ENCODE measurements at regions not wholly inside any gene's neighbourhood (a gene's known extent, or its start where the extent isn't known, plus 50 kb on each side); places are given as distances from the start of the nearest gene placed in this dataset.

DNA sequence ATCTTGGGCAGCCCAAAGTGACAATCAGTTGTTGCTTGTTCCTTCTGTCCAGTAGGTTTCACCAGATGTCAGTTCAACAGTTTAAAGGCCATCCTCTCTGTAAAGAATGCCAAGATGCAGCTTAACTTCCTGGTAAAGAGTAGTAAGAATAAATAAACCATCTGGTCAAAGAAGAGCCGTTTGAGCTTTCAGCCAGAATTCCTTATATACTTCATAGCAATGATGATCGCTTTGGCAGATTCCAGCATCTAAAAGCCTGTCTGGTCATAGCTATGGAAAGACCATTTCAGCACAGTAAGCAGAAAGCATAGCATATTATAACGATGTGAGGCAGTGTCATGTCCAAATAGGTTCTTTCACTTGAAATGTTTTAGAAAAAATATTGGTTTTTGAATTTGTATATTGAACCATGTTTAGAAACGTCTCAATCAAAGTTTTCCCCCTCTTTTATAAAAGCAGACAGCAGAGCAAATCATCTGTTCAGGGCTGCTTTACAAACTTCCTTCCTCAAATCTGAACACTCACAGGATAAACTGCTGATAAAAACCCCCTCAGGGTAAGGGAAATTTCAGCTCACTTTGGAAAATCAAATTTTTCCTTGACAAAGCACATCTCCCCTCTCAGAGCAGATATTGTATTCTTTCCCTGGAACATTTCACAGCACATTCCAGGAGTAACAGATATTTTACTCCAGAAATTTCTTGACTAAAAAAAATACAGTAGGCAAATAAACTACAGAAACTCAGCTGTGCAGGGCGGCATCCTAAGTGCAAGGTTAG, 184.1 kb downstream of the NOC3L start:
- ATAC-seq = no peak
- CTCF ChIA-PET (ENCODE audit: low intra/inter-chr PET ratio, low total read pairs) = no interaction called here
- in situ Hi-C loops (cut with HindIII; ENCODE audit: extremely low pct_ligation_motif_present, low pct_unique_long_range_greater_than_20kb) = no loop called here
- POLR2A ChIA-PET = no interaction called here
- no peak overlapping the region for H3K27ac ChIP-seq (ENCODE audit: extremely low read length, insufficient read depth, low read length)
- TF ChIP-seq ZBTB38 (CRISPR knock-in tag; IDR thresholded peaks at IDR 0.05) (no peak), MIER2 (CRISPR knock-in tag; IDR thresholded peaks at IDR 0.05) (no peak), NAIF1 (CRISPR knock-in tag; IDR thresholded peaks at IDR 0.05; ENCODE audit: borderline replicate concordance) (no peak), MTF2 (CRISPR knock-in tag; IDR thresholded peaks at IDR 0.05; ENCODE audit: borderline replicate concordance) (no peak), NCOA5 (CRISPR knock-in tag; IDR thresholded peaks at IDR 0.05) (no peak), ZC3H4 (CRISPR knock-in tag; IDR thresholded peaks at IDR 0.05; ENCODE audit: borderline replicate concordance) (no peak), STAG1 (CRISPR knock-in tag; IDR thresholded peaks at IDR 0.05) (no peak)
- TF ChIP-seq, protein P1, sequence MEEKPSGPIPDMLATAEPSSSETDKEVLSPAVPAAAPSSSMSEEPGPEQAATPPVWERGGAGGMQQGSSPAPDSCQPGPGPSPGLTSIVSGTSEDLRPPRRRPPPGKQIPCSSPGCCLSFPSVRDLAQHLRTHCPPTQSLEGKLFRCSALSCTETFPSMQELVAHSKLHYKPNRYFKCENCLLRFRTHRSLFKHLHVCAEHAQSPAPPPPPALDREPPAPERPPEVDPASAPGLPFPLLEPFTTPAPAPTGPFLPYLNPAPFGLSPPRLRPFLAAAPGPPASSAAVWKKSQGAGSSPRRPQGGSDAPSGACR (CRISPR knock-in tag; IDR thresholded peaks at IDR 0.05) = no peak
- TF ChIP-seq, protein P2, sequence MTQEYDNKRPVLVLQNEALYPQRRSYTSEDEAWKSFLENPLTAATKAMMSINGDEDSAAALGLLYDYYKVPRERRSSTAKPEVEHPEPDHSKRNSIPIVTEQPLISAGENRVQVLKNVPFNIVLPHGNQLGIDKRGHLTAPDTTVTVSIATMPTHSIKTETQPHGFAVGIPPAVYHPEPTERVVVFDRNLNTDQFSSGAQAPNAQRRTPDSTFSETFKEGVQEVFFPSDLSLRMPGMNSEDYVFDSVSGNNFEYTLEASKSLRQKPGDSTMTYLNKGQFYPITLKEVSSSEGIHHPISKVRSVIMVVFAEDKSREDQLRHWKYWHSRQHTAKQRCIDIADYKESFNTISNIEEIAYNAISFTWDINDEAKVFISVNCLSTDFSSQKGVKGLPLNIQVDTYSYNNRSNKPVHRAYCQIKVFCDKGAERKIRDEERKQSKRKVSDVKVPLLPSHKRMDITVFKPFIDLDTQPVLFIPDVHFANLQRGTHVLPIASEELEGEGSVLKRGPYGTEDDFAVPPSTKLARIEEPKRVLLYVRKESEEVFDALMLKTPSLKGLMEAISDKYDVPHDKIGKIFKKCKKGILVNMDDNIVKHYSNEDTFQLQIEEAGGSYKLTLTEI (CRISPR knock-in tag; conservative IDR thresholded peaks at IDR 0.05) = no peak
- H2AFZ ChIP-seq (ENCODE audit: low read length) = no peak overlapping the region
- H3K4me3 ChIP-seq (replicated peaks in 1 of 3; ENCODE audit: insufficient read depth in 1 of 3, low read depth in 2 of 3, low read length in 3 of 3) = no peak overlapping the region
- WGBS (ENCODE audit: low lambda C conversion rate) = 37% methylated on average over 5 of the region's 5 CpGs
- H3K9me3 ChIP-seq (ENCODE audit: low read length) = no peaks in the 10 kb centered on the region
- no peaks in the 10 kb centered on the region for H3K27me3 ChIP-seq (ENCODE audit: control insufficient read depth in 1 of 2, insufficient read depth in 2 of 2, low read length in 2 of 2)
- H3K4me1 ChIP-seq (ENCODE audit: insufficient read depth, low read length) = no peaks in the 10 kb centered on the region
- FAIRE-seq = no peak
- no peaks in the 10 kb centered on the region for H3K79me2 ChIP-seq (ENCODE audit: insufficient read depth, low read length)
- H3K9ac ChIP-seq (ENCODE audit: insufficient read depth, low read depth, low read length) = no peak overlapping the region
- no peak for DNase-seq (ENCODE audit: low spot score)
- H4K20me1 ChIP-seq (ENCODE audit: insufficient read depth, low read length) = no peaks in the 10 kb centered on the region
- H3K36me3 ChIP-seq (replicated peaks in 1 of 2; ENCODE audit: control insufficient read depth in 1 of 2, insufficient read depth in 2 of 2, low read length in 2 of 2) = no peaks in the 10 kb centered on the region
- intact Hi-C loops (cut with micrococcal nuclease; ENCODE audit: unreplicated experiment) = no loop called here
- BruUV-seq (replicated peaks) = no TSS peak
- H3K4me2 ChIP-seq (ENCODE audit: low read depth, low read length) = no peak overlapping the region
